Suppressor macrophage treated with lipopolysaccharide for 1 hour (primary cell): ENCODE measurements at regions not wholly inside any gene's neighbourhood (a gene's known extent, or its start where the extent isn't known, plus 50 kb on each side); places are given as distances from the start of the nearest gene placed in this dataset.

Source experiments
- DNase-seq, 3 donors: peaks; one replicate each; pipeline ENCODE4 v3.0.0-alpha.2; 2020 to 2022

DNA sequence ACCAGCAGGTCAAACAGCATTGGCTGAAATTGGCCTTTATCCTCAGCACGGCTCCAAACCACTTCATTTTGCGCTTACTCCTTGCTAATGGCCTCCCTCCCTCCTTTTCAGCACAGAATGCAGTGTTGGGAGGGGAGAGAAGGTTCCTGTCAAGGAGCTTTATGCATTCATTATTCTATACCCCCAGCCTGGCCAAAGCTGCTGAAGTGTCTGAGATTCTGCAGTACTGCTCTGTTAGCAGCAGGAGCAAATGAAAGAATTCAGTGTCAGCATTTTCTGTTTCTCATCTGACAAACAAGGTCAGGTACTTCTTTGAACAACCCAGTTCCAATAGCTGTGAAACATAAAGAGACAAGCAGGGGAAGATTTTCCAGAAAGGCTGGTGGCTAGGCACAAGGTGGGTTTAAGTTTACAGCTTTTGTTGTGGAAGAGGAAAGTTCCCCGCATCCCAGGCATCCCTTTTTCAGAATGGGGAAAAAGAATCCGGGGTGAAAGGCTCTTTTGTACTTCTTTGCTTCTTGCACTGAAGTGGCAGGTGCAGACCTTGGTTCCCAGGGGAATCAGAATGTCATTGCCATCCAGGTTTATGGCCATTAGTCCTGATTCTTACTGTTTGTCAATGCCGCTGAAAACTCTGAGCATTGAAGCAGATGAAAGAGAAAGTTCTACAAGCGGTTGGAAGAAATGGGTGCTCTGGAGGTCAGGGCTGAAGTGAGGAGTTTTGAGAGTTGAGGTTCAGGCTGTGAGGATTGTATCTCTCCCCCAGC, 109.3 kb upstream of the APC start:
- no peak for DNase-seq

DNA sequence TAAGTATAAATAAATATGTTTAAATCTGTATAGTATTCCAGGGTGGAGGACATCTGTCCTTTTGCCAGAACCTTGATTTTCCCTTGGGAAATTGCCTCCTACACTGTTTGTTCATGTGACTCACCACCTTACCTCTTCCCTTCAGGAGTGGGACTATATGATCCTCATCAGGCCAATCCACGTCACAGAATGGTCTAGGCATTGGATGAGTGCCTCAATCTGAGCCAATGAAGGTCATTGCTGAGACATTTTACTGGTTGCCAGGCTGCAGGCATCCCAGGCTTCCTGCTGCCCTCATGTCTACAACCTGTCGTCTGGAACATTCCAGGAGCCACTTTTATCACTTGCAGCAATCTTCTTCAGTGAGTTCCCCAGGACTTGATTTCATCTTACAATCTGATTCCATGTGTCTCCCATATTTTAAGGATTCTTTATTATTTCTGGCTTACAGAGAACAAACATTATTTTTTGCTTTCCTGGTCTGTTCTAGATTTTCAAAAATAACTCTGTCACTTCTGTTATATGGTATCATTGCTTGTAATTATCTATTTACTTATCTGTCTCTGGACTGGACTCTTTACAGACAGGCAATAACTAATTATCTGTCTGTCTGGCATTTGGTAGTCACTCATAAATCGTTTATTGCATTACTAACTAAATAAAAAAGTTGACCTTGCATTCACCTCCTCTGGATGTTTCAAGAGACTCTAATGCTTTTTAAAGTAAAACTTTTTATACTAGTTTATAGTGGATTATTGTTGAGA, 107.3 kb upstream of the APC start:
- no peak for DNase-seq

DNA sequence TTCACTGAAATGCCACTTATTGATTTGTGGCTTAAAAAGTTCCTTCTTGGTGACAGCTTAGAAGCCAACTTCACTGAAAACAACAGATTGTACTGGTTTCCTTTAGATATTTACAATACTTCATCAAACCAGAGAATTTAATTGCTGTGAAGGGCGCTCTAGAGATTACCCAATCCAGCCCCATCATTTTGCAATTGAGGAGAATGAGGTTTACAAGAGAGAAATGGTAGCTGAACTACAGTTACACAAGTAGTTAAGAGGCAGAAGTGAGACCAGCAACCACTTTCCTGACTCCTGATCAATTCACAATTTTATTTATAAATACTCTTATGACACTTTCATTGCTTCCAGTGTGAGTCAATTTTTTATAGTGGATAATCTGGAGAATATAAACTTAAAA, 103.5 kb upstream of the APC start:
- DNase-seq: peak; percentile 20 to 57 (median 24)

DNA sequence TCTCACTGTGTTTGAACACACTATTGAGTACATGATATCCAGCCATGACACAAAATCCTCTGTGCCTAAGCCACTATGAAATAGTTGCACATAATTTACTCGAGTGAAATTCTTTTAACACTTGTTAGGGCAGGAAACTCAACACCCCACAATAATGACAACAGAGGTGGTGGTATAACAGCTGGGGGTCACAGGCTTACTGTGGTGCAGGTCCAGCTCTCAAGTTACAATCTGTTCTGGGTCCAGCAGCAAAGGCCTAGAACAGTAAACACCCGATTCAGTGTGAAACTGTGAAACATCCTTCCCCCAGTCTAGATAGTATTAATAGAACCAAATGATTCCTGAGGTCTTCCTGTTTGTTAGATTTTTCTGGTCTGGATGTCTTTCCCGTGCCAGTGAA, 102.9 kb upstream of the APC start:
- no peak for DNase-seq

DNA sequence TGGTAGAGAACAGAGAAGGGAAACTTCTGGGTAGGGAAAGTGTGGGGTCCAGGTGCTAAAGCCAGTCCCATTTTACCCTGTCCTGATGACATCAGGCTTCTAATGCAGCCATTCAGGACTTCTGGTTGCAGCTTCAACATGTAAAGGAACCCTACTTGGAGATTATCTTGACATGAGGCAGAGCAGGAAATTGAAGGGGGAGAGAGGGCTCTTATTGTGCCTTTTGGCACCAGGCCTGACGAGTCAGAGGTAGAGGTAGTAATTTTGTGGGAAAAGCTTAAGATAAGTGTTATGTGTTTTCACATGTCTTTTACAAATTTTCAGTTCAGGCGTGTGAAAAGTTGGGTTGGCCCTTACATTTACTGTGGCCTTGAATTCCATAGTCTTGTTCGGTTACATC, 102.4 kb upstream of the APC start:
- DNase-seq: no peak

DNA sequence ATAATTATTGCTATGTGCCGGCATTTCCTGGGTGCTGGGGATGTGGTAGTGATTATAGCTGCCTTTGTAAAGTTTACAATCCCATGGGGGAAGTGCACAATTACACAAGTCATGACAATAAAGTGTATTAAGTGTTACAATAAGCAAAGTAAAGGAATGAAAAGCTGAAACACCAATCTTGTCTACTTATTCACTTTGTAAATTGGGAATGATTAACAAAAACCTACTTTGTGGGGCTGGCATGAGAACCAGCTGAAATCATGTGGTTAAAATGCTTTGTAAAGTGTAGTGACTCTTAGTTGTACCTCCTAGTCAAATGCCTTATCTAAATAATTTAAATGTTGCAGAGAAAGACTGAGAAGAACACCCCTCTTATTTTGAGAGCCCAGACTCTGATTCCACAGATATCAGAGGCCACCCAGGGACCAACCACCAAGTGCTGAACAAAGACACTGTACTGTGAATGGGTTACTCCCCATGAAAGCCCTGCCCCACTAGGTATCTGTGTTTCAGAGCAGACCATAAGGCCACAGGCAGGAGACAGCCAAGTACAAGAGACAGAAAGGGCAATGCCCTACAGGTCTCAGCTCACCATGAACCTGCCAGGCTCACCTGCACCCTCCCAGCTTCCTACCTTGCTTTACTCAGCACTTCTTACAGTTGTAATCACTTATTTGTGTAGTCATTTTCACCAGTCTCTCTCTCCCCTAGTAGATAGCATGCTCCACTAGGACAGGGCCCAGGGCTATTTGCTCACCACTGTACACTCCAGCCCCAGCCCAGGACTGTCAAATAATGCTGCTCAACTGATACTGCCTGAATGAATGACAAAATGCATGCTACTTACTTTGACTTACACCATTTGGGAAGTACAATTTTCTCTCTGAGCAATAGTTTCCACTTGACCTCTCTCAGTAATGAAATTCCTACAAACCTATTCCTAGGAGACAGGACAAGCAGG, 101.6 kb upstream of the APC start:
- no peak for DNase-seq

DNA sequence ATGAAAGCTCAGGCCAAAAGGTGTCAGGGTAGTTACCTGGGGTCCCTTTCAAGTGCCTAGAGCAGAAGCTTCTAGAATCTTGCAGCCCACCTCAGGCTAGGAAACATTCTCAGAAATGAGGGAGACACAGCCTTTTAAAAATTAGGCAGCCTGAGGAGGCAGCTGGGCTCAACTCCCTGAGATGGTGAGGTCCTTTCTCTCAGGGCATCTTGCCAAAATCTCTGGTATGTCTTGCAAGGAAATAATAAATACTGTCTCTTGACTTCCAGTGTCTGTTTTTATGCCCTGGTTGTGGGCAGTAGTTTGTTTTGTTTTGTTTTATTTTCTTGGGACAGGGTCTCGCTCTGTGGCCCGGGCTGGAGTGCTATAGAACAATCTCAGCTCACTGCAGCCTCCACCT, 100.9 kb upstream of the APC start:
- no peak for DNase-seq

DNA sequence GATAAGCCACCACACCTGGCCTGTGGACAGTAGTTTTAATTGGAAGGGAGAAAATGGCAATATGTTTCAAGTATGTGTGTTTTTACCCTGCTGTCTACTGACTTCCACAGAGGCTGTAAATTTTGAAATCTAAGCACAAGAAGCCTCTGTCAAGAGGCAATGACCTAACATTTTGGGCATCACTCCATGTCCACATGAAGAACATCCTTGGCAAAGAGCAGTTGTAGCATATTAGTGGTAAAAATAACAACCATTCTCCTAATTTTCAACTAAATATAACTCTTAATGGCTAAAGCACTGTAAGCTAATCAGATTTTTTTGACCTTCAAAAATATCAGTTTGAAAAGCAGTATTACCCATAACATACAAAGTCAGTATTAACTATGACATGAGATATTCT, 100.3 kb upstream of the APC start:
- DNase-seq: no peak

DNA sequence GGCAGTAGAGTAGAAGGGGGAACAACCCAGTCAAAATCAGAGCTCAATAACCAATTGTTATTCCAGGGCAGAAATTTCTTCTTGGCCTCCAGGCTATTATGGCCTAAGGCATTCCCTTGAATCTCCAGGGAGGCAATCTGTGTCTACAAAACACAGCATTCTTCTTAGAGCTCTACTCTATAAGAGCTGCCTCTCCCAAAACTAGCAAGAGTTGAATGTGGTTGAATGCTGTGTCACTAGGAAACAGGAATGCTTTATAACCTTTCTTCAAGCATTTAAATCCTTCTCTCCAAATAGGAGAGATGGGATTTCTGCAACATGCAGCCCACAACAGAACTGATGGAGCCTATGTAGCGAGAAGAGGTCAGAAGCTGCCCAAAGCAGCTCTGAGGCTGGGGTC, 97.1 kb upstream of the APC start:
- no peak for DNase-seq

DNA sequence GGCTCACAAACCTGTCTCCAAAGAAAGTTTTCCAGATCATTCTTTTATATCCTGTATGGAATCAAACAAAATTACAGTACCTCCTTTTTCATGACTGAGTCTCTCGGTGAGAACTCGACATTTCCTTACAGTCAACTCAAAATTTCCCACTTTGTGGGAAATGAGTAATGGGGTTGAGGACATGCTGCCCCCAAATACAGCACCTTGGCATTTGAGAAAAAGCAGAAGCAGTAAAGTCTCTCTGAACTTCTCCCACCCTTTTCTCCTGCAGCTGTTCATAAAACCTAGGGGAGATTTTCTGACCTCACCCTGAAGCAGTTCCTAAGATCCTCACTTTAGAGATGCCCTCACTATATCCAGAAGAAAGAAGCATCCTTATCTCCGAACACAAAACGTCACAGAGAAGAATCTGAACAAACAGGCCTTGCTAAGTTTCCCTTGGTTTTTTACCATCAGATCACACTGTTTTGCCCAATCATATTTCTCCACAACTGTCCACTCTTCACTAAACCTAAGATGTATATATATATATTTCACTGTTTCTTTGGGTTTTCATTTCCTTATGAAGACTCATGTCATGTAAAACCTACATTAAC, 96.1 kb upstream of the APC start:
- DNase-seq: peak; percentile 17 to 38 (median 31)

DNA sequence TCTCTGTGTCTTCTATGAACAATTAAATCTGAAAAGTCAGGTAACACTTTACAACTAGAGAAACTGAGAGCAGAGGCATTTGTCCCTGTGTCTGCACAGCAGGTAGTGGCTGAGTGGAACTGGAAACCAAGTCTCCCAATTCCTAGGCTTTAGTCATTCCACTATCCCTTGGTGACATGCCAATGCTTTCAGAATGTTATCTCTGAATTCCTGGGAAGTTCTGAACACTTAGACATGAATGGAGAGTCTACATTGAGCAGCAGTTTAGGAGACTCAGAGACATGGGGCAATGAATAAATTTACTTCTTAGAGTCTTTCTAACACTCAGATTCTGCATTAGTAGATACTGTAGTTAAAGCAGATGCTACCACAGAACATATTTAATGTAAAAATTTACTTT, 94.8 kb upstream of the APC start:
- no peak for DNase-seq

DNA sequence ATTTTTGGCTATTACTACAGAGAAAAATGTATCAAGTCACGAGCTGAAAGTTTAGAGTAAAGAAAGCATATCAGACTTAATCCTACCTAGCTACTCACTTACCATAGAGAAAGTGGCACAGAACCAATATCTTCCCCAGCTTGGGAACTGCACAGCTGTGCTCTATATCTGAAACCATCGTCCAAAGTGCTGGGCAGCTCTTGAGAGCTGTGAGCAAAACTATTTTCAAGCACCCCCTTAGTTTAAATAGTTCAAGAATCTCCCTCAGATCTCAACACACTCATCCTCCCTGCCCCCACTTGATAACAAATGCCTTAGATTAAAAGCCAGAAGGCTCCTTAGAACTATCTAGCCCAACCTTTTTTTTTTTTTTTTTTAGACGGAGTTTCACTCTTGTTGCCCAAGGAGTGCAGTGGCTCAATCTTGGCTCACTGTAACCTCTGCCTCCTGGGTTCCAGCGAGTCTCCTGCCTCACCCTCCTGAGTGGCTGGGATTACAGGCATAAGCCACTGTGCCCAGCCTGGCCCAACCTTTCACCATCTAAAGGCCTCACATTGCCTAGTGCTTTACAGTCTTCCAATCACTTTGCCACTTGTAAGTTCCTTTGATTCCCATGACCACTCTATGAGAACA, 94.2 kb upstream of the APC start:
- DNase-seq: no peak

DNA sequence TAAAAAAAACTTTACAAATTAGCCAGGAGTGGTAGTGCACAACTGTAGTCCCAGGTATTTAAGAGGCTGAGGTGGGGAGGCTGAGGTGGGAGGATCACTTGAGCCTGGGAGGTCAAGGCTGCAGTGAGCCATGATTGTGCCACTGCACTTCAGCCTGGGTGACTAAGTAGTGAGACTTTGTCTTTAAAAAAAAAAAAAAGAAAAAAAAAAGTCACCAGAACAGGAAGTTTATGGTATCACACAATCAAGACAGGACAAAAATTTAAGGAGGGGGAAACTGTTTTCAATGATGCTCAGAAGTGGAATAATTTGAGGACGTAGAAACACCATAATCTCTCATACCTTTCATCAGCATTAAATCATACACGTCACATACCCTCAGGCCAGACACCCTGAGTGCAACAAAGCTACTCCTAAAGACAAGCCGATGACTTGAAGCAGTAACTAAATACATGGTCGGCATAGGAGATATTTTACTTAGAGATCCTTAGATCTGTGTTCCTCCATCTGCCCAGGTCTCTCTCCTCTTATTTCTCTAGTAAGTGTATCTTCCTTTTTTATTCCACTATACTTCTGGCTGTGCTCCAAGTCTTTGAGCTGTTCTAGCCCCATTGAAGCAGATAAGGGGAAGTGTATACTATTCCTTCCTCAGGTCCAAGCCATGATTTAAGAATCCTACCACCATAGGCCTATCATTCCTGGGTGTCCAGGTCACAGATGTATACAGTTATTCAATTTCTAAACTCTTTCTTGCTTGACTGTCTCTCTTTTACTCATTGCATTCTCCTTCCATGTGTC, 91.3 kb upstream of the APC start:
- DNase-seq: peak; percentile 33 to 51 (median 35)

DNA sequence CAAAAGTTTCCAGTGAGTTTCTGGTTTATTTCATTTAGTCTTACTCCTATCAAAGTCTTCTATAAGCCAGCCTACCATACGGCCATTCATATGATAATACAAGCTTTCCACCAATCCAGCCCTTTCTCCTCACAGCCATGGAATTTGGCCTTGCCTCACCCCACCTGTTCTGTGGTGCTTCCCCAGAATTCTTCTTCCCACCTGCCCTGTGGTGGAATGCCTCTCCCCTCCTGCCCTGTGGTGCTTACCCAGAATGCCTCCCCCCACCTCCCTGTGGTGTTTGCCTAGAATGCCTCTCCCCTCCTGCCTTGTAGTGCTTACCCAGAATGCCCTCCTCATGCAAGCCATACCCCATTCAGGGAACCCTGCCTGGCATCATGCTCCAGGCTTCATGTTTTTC, 90.3 kb upstream of the APC start:
- no peak for DNase-seq

DNA sequence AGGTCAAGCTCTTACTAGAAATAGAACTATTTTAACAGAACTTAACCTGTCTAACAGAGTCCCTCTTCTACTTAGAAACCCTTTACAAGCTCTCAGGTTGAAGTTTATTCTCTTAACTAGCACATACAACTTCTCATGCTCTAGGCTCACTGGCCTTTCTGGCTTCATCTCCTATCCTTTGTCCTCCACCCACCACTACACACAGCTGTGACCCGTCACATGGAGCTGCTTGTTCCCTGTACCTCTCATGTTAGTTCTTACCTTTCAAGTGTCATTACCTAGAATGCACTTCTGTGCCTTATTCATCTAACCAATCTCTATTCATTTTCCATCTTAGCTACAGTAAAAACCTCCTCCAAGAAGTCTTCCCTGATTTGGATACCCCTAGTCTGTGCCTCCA, 89.4 kb upstream of the APC start:
- DNase-seq: no peak

DNA sequence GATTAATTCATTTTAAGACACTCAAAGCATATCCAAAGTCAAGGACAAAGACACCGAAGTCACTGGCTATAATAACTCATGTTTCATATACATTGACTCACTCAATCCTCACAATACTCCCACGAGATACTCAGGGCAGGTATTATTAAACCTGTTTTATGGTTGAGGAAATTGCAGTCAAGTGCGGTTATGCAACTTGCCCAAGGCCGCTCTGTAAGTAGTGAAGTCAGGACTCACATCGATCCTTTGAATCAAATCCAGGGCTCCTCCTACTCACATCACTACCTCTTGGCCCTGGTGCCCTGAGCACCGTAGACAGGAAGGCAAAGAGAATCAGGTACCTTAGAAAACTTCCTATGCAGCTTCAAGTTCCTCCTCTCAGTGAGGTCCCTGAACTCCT, 87.8 kb upstream of the APC start:
- no peak for DNase-seq

DNA sequence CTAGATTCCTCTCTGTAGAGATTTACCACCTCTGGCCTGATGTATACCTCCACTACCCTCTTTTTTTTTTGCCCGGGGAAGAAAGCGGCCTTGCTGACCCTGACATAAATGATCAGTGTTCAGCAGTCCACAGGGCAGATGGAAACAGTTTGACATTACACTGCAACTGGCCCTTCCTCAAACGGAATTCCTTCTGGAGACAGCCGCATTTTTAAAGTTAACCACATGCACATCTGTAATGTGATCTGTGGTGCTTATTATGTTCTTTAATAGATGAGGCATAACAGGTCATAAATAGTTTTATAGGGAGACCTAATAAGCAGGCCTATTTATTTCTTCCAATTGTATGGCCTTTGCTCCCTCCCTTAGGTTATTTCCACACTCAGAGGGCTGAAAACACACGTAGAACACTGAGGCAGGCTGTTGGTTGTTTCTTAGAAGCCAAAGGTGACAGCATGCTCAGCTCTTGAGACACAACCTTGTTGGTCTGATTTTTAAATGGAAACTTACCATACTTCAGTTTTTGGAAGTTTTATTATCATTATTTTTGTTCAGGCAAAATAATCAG, 84.0 kb upstream of the APC start:
- DNase-seq: no peak

DNA sequence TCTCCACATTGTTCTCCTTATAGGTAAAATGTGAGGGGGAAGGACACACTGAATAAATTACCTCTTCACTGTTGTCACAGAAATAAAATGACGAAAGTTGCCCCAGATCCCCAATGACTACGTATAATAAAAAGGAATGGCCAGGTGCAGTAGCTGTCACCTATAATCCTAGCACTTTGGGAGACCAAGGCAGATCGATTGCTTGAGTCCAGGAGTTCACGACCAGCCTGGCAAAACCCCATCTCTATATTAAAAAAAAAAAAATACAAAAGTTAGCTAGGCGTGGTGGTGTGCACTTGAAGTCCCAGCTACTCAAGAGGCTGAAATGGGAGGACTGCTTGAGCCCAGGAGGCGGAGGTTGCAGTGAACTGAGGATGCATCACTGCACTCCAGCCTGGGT, 82.2 kb upstream of the APC start:
- no peak for DNase-seq

DNA sequence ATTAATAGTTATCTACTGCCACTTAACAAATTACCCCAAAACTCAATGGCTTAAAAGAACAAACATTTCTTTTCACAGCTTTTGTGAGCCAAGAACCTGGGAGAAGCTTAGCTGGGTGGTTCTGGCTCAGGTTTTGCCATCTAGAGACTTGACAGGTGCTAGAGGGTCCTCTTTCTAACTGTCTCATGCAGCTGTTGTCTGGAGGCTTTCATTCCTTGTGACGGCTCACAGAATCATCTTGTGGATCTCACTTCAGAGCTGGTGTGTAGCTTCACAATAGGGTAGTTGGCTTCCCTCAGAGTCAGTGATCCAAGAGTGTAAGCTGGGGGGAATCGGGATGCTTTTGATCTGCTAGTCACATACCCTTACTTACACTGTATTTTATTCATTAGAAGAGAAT, 81.2 kb upstream of the APC start:
- no peak for DNase-seq

DNA sequence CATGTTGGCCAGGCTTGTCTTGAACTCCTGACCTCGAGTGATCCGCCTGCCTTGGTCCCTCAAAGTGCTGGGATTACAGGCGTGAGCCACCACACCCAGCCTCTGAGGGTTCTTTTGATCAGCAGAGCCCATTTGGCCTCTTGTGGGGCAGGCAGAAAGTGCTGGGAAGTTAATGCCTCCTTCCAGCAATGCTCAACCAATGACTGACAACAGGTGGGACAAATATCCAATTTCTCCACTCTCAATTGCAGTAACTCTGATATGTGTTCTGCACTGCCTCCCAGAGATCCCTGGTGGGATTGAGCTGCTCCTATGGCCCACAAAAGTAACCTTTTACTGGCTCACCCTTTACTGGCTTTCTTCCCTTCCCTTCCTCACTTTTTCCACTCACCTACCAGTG, 79.9 kb upstream of the APC start:
- DNase-seq: no peak

DNA sequence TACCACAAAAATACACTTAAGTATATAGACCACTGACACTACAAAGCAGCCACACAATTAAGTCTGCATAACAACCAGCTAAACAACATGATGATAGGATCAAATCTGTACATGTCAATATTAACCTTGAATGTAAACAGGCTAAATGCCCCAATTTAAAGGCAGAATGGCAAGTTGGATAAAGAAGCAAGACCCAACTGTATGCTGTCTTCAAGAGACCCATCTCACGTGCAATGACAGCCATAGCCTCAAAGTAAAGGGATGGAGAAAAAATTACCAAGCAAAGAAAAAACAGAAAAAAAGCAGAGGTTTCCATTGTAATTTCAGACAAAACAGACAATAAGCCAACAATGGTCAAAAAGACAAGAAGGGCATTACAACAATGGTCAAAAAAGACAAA, 77.3 kb upstream of the APC start:
- no peak for DNase-seq
